Stimulated activated CD4-positive, alpha-beta T cell treated with anti-CD3 and anti-CD28 coated beads, Interleukin-4, amount 100 ng/mL, for 1 hour (primary cell): ENCODE measurements at regions not wholly inside any gene's neighbourhood (a gene's known extent, or its start where the extent isn't known, plus 50 kb on each side); places are given as distances from the start of the nearest gene placed in this dataset.
"Not testable (repeated sequence)": the region's sequence is repeated elsewhere in the genome, so short reads cannot be mapped to it uniquely, and the experiment has no call there.

Experiments used
- DNase-seq: peaks from one replicate; pipeline ENCODE4 v3.0.0-alpha.2; 2020

DNA sequence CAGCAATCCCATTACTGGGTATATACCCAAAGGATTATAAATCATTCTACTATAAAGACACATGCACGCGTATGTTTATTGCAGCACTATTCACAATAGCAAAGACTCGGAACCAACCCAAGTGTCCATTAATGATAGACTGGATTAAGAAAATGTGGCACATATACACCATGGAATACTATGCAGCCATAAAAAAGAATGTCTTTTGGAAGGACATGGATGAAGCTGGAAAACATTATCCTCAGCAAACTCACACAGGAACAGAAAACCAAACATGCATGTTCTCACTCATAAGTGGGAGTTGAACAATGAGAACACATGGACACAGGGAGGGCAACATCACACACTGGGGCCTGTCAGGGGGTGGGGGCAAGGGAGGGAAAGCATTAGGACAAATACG lies 143.7 kb upstream of the IVNS1ABP start:
- DNase-seq: not testable (repeated sequence)

DNA sequence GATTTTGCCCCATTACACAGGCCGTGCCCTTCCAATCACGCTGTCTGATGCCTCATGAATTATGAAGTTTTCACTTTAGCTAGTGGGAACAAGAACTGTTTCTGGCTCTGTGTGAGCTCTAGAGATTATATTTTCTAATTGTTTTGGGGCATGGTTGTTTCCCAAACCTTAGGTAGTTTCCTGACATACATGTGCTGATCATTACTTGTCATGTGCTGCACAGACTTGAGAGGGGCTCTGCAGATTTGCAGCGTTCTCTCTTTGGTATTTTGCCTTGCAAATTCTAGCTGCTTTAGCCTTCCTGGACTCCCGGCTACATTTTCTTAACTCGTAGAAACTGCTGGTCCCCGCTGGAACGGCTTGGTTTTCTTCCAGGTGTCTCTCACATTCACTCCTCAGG lies 142.1 kb upstream of the IVNS1ABP start:
- DNase-seq: no peak

DNA sequence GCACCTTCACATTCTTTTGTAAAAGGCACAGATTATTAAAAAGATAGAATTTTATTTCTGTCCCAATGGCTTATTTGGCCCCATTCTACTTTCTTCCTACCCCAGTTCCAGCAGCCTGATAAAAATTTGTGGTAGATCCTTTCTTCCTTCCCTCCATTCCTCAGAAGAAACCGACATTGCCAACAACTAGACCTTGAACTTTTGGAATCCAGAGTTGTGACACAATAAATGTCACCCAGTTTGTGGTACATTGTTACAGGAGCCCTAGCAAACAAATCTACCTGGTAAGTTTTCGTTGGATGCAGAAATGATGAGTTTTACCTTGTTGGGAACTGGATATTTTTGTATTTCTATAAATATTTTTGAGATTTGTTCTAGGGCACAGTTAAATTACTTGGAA lies 141.6 kb upstream of the IVNS1ABP start:
- DNase-seq: no peak

DNA sequence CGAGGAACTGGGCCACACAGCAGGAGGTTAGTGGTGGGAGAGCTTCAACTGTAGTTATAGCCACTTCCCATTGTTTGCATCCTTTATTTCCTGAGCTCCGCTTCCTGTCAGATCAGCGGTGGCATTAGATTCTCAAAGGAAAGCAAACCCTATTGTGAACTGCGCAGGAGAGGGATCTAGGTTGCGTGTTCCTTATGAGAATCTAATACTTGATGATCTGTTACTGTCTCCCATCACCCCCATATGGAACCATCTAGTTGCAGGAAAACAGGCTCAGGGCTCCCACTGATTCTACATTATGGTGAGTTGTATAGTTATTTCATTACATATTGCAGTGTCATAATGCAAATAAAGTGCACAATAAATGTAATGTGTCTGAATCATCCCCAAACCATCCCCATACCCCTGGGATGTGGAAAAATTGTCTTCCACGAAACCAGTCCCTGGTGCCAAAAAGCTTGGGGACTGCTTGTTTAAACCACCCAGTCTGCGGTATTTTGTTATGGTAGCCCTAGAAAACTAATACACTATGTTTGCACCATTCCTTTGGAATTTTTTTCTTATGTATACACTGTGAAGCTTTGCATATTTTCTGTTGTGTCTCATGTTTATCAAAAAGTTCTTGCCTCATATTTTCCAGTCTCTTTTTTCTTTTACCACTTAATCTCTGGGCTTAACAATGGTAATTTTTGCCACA lies 136.6 kb upstream of the IVNS1ABP start:
- no peak for DNase-seq

DNA sequence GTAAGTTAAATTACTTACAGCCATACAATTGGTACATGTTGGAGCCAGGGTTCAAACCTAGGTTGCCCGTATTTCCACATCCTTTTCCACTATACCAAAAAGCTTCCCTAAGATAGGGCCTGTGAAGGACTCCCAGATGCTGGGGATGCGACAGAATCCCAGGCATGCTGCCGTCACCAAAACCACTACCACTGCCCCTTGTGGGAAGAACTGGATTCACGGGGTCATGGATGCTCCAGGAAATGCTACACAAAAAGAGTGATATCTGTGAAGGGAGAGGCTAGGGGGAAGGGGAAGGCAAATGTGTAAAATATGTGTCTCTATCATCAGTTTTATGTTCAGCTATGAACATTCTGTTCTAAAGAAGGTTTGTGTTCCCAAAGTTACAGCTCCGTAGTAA lies 133.9 kb upstream of the IVNS1ABP start:
- no peak for DNase-seq

DNA sequence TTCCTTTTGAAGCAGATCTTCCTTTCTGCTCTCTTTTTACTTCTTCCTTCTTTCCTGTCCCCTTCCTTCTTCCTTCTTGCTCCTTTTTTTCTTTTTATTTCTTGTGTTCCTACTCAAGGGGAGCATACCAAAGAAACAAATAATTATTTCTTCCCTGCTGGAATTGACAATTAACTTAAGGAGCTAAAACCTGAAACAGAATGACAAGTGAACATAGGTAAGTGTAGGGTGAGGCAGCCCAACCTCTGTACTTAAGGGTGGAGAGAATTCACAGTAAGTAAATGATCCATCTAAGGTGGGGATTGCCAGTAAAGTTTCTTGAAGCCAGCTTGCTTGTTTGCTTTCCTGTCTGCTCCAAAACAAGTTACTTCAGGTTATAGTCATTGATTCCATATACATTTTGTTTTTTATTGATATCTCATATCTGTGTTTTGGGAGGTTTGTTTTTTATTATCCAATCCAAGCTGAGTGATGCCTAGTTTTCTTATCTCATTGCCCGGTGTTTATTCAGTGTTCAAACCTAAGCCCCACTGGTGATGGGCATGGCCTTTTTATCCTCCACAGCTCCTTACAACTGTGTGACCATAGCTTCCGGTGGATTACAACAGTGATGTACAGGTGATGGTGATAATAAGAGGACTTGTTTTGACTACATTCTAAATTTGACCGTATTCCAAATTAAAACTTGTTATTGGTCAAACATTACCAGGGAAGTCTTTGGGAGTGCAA lies 133.2 kb upstream of the IVNS1ABP start:
- DNase-seq: no peak

DNA sequence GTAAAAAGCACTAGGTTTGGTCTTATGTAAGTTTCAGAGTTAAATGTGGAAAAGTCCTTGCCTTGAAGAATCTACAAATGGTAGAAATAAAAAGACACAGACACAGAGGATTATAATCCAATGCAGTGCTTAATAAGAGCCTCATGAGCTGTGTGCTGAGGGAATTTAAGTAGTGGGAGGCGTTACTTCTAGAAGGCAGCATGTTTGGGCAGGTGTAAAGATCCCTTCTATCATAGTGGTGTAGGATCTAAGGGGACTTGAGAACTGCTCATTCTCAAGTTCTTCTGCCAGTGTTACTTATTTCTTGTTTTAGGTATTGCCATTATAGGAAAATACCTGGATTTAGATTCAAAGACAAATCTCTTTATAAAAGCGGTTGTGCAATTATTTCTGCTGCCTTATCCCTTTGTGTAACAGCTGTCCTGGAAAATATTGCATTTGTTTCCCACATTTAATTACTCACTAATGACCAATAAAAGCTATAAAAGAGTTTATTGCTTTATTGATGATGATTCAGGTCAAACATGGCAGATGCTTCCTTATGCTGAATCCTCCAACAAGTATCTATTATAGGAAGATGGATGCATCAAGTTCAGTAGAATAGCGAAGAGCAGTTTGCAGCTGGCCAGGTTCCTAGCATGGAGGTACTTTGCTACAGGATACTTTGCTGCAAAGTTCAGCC lies 132.5 kb upstream of the IVNS1ABP start:
- no peak for DNase-seq

DNA sequence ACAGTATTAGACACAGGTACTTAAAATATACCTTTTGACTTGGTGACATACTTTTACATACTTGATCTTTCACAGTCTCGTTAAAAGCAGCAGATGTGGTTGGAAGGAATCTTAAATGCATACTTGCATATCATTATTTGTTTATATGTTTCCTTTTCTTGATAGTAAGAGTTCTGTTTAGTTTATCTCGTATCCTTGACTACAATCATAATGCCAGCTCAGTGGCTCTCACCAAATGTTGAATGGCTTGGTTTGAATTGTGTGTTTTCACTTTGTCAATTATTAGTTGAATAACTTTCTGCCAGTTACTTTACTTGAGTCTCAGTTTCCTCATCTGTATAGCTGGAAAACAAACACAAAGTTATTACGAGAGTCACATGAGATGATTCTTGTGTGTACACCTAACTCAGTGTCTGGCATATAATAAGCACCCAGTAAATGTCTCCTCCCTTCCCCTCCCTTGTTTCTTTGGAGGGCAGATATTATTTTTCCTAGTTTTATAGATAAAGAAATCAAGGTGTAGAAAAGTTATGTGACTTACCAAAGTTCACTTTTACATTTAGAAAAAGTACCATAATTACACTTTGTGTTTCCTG lies 131.6 kb upstream of the IVNS1ABP start:
- DNase-seq: no peak

DNA sequence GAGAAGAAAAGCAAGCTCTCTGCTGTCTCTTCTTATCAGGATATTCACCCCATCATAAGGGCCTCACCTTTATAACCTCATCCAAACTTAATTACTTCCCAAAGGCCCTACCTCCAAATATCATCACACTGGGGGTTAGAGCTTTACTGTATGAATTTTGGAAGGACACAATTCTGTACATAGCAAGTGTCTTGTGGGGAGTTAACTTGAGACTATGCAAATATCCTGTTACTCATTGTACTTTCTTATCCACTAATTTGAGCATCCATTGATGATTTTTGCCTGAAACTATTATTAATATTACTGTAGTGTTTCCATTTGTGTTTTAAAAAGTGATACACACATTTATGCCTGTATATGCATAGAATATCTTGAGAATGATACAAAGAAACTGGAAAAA lies 129.1 kb upstream of the IVNS1ABP start:
- DNase-seq: no peak

DNA sequence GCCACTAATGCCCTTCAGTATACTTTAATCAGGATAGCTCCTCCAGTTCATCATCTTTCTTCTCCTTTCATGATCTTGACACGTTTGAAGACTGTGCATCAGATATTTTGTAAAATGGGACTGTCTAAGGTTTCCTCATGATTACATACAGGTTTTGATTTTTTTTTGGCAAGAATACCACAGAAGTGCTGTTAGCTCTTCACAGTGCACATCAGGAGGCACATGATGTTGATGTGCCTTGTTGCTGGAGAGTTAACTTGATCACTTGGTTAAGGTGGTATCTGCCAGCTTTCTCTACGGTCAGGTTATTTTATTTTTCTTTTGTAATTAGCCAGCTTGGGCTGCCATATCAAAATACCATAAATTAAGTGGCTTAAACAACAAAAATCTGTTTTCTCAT lies 128.6 kb upstream of the IVNS1ABP start:
- DNase-seq: no peak

DNA sequence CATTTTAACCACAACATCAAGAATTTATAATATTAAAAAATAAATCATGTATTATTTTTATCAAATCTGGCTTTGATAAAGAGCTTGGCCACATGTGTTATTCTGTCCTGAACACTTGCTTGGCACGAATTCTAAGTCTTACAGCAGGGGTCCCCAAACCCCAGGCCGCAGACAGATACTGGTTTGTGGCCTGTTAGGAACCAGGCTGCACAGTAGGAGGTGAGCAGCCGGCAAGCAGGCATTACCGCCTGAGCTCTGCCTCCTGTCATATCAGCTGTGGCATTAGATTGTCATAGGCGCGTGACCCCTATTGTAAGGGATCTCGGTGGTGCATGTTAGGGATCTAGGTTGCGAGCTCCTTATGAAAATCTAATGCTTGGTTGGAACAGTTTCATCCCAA lies 127.6 kb upstream of the IVNS1ABP start:
- no peak for DNase-seq

DNA sequence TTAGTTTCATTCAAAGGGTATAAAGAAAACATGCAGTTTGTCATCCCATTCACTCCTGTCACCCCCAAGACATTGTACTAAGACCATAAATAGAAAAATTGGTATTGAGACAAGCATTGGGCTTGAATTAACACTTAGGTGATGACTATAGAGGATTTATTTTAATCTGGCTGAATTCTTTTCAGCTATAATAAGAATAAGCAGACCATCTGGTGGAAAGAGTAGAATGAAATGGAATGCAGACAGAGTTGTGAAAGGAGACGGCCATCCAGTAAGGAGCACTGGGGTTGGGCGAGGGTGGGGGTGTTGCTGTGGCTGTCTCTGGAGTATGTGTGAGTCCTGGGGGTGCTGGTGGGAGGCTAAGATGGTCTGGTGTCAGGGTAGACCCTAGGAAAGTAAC lies 125.0 kb upstream of the IVNS1ABP start:
- no peak for DNase-seq

DNA sequence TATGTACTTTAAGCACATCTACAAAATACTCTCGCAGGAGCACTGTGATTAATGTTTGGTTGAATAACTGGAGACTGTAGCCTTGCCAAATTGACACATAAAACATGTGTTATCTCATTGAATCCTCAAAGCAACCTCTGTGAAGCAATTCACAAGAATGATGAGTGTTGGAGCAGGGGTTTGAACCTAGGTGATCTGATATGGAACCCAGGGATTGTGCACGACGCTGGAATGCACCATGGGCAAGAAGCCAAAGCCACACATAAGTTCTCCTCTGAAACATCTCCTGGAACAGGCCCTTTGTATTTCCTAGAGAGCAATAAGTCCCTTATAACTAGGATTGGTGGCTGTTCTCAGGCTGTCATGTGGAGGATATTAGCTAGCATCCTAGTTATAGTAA lies 124.6 kb upstream of the IVNS1ABP start:
- no peak for DNase-seq

DNA sequence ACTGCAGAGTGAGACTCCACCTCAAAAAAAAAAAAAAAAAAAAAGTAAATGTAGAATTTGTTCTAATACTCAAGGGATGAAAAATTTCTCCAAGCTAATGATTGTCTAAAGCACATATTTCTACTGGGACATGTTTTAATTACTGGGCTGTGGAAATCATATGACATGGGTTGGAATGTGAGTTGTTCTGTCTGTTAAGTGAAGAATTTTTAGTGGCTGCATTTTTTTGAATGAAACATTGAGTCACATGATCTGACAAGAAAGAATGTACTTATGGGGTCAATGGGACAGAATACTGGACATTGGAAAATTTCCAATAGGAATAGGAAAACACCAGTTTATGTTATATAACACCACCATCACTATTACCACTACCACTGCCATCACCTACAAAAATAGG lies 123.8 kb upstream of the IVNS1ABP start:
- DNase-seq: no peak

DNA sequence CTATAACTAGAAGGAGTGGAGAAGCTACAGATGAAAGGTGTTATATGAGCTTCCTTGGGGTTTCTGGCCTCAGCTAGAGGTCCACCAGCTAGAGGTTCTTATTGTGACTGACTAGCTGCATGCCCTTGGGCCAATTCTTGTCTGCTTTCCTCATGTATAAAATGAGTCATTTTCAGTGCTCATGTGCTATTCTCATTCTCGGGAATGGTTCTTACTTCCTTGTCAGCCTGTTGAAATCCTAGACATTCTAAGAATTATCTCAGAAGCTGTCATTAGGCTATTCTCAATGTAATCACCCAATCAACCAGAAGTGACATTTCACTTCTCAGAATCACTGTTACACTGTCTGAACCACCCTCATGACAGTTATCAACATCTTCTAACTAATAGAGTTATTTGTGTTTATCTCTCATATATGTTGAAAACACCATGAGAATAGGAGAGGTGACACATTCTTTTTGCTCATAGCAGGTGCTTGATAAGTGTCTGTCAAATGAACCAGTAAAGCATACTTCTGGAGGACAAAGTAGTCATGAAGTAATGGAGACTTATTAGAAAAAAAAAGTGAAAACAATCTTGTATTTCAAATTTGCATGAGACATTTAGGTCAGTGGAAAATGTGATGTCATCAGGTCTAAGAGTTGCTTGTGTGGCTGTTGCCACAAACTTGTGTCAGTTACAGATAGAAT lies 122.8 kb upstream of the IVNS1ABP start:
- DNase-seq: peak; percentile 18

DNA sequence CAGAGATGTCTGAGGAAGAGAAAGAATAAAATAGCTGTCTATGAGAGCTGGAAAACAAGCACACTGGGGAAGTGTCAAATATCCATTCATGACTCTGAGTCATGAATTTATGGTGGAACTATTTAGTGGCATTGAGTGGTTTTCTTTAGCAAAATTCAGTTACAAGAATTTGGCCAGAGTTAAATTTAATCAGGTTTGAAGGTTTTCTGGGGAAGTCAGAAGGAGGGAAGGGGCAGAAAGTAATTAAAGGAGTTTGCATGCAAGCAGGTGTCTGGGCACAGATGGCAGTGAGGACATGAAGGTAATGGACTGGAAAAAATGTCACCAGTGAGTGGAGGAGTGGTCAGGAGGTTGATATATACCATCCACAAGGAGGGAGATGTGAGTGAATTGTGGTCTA lies 121.9 kb upstream of the IVNS1ABP start:
- DNase-seq: no peak

DNA sequence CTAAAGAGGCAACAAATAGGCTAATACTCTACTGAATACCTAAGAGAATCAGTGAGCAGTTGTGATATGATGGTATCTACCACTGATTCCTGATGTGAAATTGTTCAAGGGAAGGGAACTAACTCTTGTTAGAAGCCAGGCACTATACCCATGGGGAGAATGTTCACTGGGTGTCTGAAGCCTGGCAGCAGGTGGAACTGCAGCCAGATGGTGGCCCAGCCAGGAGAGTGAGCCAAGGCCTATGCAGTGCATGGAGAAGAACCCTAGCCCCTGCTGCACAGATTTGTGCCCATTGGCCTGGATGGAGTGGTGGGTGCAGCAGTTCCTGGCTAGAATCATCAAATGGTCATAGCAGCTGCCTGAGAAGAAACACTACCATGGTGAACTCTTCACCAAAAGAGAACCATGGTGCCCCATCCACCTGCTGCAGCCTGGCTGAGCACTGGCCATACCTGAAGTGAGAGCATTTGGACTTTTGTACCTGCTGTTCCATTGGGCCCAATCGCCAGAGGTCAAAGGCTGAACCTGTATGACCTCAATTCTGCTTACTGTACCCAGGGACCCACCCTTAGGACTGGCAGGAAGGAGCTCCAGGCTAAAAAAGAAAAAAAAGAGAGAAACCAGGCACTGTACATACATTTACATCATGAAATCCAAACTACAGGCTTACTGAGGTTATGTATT lies 118.8 kb upstream of the IVNS1ABP start:
- DNase-seq: no peak

DNA sequence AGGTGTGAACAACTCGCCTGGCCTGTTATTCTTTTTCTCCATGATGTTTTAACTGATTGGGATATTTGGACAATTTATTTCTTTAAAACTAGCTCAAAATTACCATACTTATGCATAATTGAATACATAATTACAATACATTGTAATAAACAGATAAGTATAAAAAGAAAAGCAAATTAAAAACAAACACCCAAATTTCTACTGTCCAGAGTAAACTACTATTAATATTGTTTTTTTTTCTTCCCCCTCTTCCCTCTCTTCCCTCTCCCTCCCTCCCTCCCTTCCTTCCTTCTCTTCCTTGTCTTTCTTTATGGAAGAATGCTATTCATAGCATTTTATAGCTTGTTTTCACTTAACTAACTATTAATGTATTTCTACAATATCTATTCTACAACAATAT lies 117.7 kb upstream of the IVNS1ABP start:
- DNase-seq: no peak

DNA sequence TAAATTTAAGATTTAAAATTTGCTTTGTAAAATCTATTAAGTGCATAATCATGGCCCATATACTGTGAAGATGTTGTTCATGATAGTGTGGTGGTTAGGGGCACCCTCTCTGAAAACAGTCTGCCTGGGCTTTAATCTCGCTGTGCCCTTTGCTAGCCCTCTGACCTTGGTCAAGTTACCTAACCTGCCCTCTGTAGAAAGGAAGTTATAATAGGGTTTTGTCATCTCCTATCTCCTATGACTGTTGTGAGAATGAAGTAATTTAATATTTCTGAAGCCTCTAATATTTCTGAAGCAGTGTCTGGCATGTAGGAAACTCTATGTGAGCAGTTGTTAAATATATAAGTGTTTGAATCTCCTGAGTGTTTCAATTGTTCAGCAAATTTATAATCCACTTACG lies 116.6 kb upstream of the IVNS1ABP start:
- no peak for DNase-seq

DNA sequence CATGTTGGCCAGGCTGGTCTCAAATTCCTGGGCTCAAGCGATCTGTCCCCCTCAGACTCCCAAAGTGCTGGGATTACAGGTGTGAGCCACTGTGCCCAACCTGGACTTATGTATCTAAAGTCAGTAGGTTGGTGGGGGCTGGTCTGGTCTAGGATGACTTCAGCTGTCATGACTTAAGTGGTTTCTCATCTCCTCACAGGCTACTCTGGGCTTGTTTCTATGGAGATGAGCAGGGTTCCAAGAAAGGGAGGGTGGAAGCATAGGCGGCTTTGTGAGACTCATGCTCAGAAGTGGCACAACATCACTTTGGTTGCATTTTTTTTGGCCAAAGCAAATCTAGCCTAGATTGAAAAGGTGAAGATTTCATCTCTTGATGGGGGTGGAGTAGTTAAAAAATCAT lies 115.9 kb upstream of the IVNS1ABP start:
- DNase-seq: no peak

DNA sequence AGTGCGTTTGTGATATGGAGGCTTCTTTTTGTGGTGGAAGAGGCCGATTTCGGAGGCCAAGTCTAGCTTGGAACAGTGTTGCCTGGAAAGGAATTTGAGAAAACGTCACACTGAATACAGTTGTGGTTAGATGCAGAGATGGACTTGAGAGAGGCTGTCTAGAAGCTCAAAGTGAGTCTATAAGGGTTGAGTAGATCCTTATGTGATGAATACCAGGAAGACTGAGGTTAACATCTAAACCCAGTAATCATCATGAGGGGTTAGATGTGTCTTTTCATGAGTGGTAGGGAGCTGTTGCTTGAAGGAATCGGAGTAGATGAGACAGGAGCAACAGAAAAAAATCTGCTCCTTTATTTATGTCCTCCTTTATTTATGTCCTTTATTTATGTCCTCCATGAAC lies 114.6 kb upstream of the IVNS1ABP start:
- DNase-seq: no peak

DNA sequence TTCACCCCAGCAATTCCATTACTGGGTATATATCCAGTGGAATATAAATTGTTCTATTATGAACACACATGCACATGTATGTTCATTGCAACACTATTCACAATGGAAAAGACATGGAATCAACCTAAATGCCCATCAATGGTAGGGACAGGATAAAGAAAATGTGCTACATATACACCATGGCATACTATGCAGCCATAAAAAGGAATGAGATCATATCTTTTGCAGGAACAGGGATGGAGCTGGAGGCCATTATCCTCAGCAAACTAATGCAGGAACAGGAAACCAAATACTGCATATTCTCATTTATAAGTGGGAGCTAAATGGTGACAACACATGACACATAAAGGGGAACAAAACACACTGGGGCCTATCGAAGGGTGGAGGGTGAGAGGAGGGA lies 112.6 kb upstream of the IVNS1ABP start:
- DNase-seq: not testable (repeated sequence)

DNA sequence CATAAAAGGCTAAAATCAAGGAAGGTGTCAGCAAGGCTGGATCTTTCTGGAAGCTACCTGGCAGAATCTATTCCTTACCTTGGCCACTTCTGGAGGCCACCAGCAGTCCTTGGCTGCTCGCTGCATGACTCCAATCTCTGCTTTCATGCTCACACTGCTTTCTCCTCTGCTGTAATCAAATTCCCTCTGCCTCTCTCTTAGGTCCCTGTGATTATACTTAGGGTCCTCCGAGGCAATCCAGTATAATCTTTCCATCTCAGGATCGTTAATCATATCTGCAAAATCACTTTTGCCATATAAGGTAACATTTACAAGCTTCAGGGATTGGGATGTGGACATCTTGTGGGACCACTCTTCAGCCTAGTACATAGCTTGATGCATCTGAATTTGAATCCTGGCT lies 110.7 kb upstream of the IVNS1ABP start:
- no peak for DNase-seq
